ENCODE measurements at regions not wholly inside any gene's neighbourhood (a gene's known extent, or its start where the extent isn't known, plus 50 kb on each side); places are given as distances from the start of the nearest gene placed in this dataset.
"Not testable (repeated sequence)": the region's sequence is repeated elsewhere in the genome, so short reads cannot be mapped to it uniquely, and the experiment has no call there.

DNA sequence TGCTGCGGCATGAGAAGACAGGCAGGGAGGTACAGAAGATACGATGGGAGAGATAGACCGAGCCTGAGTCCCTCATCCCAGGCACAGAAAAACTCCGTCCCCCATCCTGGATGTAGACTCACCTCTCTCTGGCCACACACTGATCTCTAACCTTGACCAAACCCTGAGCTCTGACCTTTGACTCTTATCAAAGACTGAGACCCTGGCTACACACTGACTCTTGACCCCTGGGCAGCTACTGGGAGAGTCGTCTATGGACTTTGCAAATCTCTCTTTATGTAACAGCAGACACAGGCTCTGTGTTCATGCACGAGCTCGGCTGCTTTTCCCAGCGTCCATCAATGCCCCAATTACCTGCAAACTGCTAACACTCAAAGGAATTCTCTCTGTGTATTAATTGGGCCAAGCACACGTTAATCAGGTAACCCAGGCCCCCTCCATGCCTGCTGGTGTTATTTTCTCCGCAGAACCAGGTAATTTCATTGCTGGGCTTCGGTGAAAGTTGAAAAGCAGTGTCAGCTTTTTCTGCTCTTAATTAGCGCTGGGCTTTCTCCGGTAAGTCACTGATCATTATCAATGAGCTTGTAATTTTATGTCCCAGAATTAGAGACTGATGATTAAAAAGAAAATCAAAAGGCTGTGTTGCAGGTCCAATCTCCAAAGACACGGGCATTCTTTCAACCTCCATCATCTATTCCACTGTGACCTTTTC is 179.4 kb upstream of the NLRP1 start:
- Mint-ChIP-seq H3K9me3 (no peaks in the 10 kb centered on the region), H3K27ac (no peak overlapping the region)

DNA sequence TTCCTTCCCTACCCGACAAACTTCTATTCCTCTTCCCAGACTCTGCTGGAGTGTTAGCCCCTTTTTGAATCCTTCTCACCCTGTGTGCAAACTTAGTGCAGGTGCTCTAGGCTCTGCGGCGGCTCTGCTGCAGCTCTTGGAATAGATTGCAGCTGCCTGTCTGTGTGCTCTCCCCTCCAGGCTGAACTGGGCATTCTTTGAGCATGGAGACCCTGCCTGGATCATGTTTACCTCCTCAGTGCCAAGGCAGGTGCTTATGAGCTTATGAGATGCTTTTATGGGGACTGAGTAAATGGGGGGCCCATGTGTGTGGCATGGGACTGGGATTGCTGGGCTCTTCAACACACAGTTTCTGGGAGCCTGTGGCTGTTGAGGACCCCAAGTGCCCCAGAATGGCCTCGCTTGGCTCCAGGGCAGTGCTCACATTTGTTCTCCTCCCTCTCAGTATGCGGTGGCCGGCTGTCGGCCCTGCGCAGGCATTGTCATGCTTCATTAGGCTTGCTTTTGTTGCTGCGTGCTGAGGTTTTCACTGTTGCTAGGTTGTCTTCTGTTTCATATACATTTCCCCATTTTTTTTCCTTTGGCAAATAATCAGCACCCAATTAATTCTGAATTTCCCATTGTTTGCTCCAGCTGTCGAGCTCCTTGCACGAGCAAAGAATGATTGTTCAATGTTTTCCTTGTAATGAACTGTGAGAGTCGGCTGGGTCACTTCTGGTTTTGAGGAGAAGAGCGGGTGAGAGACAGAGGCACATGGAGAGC is 185.5 kb upstream of the NLRP1 start:
- DNase-seq (ENCODE audit: low spot score in 2 of 2, unreplicated experiment in 2 of 2): no peak
- H3K27me3 Mint-ChIP-seq (ENCODE audit: low read depth): peaks cover 60% of the 10 kb centered on the region
- no peaks in the 10 kb centered on the region for H3K4me1 Mint-ChIP-seq
- H3K36me3 Mint-ChIP-seq: no peaks in the 10 kb centered on the region
- no peaks in the 10 kb centered on the region for H3K9me3 Mint-ChIP-seq
- no peak overlapping the region for H3K27ac Mint-ChIP-seq
- TF ChIP-seq, protein P1, sequence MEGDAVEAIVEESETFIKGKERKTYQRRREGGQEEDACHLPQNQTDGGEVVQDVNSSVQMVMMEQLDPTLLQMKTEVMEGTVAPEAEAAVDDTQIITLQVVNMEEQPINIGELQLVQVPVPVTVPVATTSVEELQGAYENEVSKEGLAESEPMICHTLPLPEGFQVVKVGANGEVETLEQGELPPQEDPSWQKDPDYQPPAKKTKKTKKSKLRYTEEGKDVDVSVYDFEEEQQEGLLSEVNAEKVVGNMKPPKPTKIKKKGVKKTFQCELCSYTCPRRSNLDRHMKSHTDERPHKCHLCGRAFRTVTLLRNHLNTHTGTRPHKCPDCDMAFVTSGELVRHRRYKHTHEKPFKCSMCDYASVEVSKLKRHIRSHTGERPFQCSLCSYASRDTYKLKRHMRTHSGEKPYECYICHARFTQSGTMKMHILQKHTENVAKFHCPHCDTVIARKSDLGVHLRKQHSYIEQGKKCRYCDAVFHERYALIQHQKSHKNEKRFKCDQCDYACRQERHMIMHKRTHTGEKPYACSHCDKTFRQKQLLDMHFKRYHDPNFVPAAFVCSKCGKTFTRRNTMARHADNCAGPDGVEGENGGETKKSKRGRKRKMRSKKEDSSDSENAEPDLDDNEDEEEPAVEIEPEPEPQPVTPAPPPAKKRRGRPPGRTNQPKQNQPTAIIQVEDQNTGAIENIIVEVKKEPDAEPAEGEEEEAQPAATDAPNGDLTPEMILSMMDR (IDR thresholded peaks at IDR 0.05; ENCODE audit: unreplicated experiment): no peak
- no peak overlapping the region for H3K4me3 Mint-ChIP-seq

More for the DNA sequence above, 179.4 kb upstream of the NLRP1 start:
- DNase-seq (ENCODE audit: low spot score in 2 of 2, unreplicated experiment in 2 of 2): no peak
- TF ChIP-seq, protein P1 (IDR thresholded peaks at IDR 0.05; ENCODE audit: unreplicated experiment): no peak
- no peak overlapping the region for H3K4me3 Mint-ChIP-seq
- H3K27me3 Mint-ChIP-seq (ENCODE audit: low read depth): peaks cover 67% of the 10 kb centered on the region
- no peaks in the 10 kb centered on the region for H3K4me1 Mint-ChIP-seq
- H3K36me3 Mint-ChIP-seq: no peaks in the 10 kb centered on the region

DNA sequence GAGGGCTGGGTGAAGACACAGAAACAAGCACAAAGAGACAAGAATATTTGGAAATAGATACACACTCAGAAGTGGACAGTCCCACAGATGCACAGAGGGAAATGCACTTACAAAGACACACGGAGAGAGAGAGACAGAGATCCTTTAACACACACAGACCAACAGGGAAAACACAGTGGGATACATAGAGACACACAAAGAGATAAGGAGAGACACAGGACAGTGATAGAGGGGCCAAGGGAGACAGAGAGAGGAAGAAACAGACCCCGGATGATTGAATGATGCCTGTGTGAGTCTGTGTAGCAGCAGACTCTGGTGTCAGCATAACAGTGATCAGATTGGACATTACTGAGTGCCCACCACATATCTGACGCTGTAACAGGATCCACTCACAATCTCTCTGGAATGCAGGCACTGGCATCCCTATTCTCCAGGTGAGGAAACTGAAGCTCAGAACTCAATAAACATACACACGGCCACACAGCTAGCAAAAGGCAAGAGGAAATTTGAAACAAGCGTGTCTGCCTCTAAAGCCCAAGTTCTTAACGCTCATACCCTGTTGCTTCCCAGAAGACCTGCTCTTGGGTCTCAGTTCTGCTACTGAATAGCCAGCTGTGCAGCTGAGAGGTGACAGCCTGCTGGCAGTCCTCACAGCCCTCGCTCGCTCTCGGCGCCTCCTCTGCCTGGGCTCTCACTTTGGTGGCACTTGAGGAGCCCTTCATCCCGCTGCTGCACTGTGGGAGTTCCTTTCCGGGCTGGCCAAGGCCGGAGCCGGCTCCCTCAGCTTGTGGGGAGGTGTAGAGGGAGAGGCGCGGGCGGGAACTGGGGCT is 186.3 kb upstream of the NLRP1 start:
- Mint-ChIP-seq H3K4me3 (no peak overlapping the region), H3K9me3 (no peaks in the 10 kb centered on the region), H3K27me3 (ENCODE audit: low read depth) (peaks cover 62% of the 10 kb centered on the region), H3K4me1 (no peaks in the 10 kb centered on the region), H3K36me3 (no peaks in the 10 kb centered on the region), H3K27ac (no peak overlapping the region)
- TF ChIP-seq, protein P1 (IDR thresholded peaks at IDR 0.05; ENCODE audit: unreplicated experiment): no peak
- DNase-seq (ENCODE audit: low spot score in 2 of 2, unreplicated experiment in 2 of 2): no peak

DNA sequence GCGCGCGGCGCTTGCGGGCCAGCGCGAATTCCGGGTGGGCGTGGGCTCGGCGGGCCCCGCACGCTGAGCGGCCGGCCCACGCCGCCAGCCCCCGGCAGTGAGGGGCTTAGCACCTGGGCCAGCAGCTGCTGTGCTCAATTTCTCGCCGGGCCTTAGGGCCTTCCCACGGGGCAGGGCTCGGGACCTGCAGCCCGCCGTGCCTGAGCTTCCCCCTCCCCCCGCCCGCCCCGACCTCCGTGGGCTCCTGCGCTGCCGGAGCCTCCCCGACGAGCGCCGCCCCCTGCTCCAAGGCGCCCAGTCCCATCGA is 186.9 kb upstream of the NLRP1 start:
- H3K9me3 Mint-ChIP-seq; H3K4me1 Mint-ChIP-seq; H3K4me3 Mint-ChIP-seq; DNase-seq (ENCODE audit: low spot score in 2 of 2, unreplicated experiment in 2 of 2); H3K27ac Mint-ChIP-seq; H3K36me3 Mint-ChIP-seq: not testable (repeated sequence)
- peaks cover 57% of the 10 kb centered on the region for H3K27me3 Mint-ChIP-seq (ENCODE audit: low read depth)

DNA sequence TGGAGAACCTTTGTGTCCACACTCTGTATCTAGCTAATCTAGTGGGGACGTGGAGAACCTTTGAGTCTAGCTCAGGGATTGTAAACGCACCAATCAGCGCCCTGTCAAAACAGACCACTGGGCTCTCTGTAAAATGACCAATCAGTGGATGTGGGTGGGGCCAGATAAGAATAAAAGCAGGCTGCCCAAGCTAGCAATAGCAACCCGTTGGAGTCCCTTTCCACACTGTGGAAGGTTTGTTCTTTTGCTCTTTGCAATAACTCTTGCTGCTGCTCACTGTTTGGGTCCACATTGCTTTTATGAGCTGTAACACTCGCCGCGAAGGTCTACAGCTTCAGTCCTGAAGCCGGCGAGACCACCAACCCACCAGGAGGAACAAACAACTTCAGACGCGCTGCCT is 187.7 kb upstream of the NLRP1 start:
- not testable (repeated sequence) for H3K27ac Mint-ChIP-seq; H3K9me3 Mint-ChIP-seq; H3K4me3 Mint-ChIP-seq; H3K4me1 Mint-ChIP-seq; H3K36me3 Mint-ChIP-seq; DNase-seq (ENCODE audit: low spot score in 2 of 2, unreplicated experiment in 2 of 2)
- peaks cover 50% of the 10 kb centered on the region for H3K27me3 Mint-ChIP-seq (ENCODE audit: low read depth)

DNA sequence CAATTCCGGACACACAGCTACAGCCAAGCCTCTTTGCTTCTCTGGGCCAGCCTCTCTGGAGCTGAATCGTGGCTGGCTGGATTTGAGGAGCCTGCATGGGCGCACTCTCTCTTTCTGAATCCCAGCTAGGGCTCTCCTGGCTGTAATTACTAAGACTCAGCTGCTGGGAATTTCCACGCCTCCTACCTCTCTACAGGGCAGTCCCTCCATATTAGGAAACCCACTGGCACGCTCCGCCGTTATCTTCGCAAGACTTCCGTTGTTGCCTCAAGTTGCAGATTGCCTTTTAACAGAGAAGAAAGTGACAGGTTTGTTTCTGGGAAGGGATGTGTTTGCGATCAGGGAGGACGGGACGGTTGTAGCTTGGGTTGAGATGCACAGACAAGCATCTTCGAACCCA is 188.4 kb upstream of the NLRP1 start:
- no peaks in the 10 kb centered on the region for H3K36me3 Mint-ChIP-seq
- TF ChIP-seq, protein P1 (IDR thresholded peaks at IDR 0.05; ENCODE audit: unreplicated experiment): no peak
- no peaks in the 10 kb centered on the region for H3K4me1 Mint-ChIP-seq
- no peak for DNase-seq (ENCODE audit: low spot score in 2 of 2, unreplicated experiment in 2 of 2)
- no peaks in the 10 kb centered on the region for H3K9me3 Mint-ChIP-seq
- no peak overlapping the region for H3K27ac Mint-ChIP-seq
- H3K4me3 Mint-ChIP-seq: no peak overlapping the region
- peaks cover 44% of the 10 kb centered on the region for H3K27me3 Mint-ChIP-seq (ENCODE audit: low read depth)

All from mesothelial cell of epicardium (in vitro differentiated cells).